Neuronal stem cell (in vitro differentiated cells): ENCODE measurements at regions not wholly inside any gene's neighbourhood (a gene's known extent, or its start where the extent isn't known, plus 50 kb on each side); places are given as distances from the start of the nearest gene placed in this dataset.

ENCODE experiments used
- DNase-seq: peaks from one replicate; pipeline ENCODE4 v3.0.0-alpha.2; 2013; ENCODE audit warnings: low spot score
- H2AFZ ChIP-seq: one replicate; pipeline ENCODE4 v1.6.1; 2013; ENCODE audit warnings: mild to moderate bottlenecking, low read length, inconsistent platforms
- H2AK5ac ChIP-seq: 2 replicates; pipeline ENCODE4 v1.6.1; 2013; ENCODE audit warnings: low read depth, mild to moderate bottlenecking, inconsistent platforms, low read length, moderate library complexity, mixed read lengths
- H2BK120ac ChIP-seq: 2 replicates; pipeline ENCODE4 v1.6.1; 2013; ENCODE audit warnings: low read depth, mild to moderate bottlenecking, inconsistent platforms, low read length, moderate library complexity, mixed read lengths
- H2BK12ac ChIP-seq: one replicate; pipeline ENCODE4 v1.6.1; 2013; ENCODE audit warnings: low read length, inconsistent platforms
- H2BK15ac ChIP-seq: 2 replicates; pipeline ENCODE4 v1.6.1; 2013; ENCODE audit warnings: mild to moderate bottlenecking, low read length, inconsistent platforms, mixed read lengths
- H2BK5ac ChIP-seq: one replicate; pipeline ENCODE4 v1.6.1; 2013; ENCODE audit warnings: inconsistent platforms, mild to moderate bottlenecking, low read length, moderate library complexity
- H3K14ac ChIP-seq: one replicate; pipeline ENCODE4 v1.6.1; 2013; ENCODE audit warnings: low read length, inconsistent platforms
- H3K18ac ChIP-seq: 2 replicates; pipeline ENCODE4 v1.6.1; 2013; ENCODE audit warnings: low read length, inconsistent platforms
- H3K23ac ChIP-seq: 2 replicates; pipeline ENCODE4 v1.6.1; 2013; ENCODE audit warnings: low read depth, mild to moderate bottlenecking, mixed read lengths, low read length, inconsistent platforms; ENCODE audit not compliant: poor library complexity
- H3K27ac ChIP-seq: replicated peaks from 3 replicates; pipeline ENCODE4 v1.5.1; 2013; ENCODE audit warnings: low read length, inconsistent platforms
- H3K27me3 ChIP-seq, 3 experiments: 2 replicates each; pipeline ENCODE4 v1.6.1; 2013; ENCODE audit warnings: low read length in 3 of 3, mild to moderate bottlenecking in 2 of 3, inconsistent platforms in 1 of 3, low read depth in 1 of 3, mixed read lengths in 1 of 3, moderate library complexity in 1 of 3; ENCODE audit not compliant: control insufficient read depth in 3 of 3, insufficient read depth in 3 of 3
- H3K36me3 ChIP-seq, 2 donors: replicated peaks in 1 of 2; 2 replicates each; pipeline ENCODE4 v1.6.1; 2013; ENCODE audit warnings: low read length in 2 of 2; ENCODE audit not compliant: control insufficient read depth in 2 of 2, insufficient read depth in 2 of 2
- H3K4ac ChIP-seq: 2 replicates; pipeline ENCODE4 v1.6.1; 2013; ENCODE audit warnings: inconsistent platforms, mild to moderate bottlenecking, low read length, moderate library complexity
- H3K4me1 ChIP-seq, 2 donors: 1 replicate in 1 of 2; 2 replicates in 1 of 2; pipeline ENCODE4 v1.6.1; 2013; ENCODE audit warnings: low read length in 2 of 2, low read depth in 1 of 2; ENCODE audit not compliant: control insufficient read depth in 2 of 2, insufficient read depth in 1 of 2
- H3K4me2 ChIP-seq: one replicate; pipeline ENCODE4 v1.6.1; 2013; ENCODE audit warnings: mild to moderate bottlenecking, low read length, inconsistent platforms; ENCODE audit not compliant: insufficient read depth, poor library complexity, severe bottlenecking
- H3K4me3 ChIP-seq, 2 donors: 2 replicates each; pipeline ENCODE4 v1.5.1; 2013; ENCODE audit warnings: low read length in 2 of 2, mild to moderate bottlenecking in 2 of 2, inconsistent platforms in 1 of 2, moderate library complexity in 1 of 2
- H3K79me1 ChIP-seq: one replicate; pipeline ENCODE4 v1.6.1; 2013; ENCODE audit warnings: low read depth, mild to moderate bottlenecking, inconsistent platforms, low read length, moderate library complexity
- H3K9ac ChIP-seq: one replicate; pipeline ENCODE4 v1.6.1; 2013; ENCODE audit warnings: mild to moderate bottlenecking, low read depth, low read length, inconsistent platforms; ENCODE audit not compliant: poor library complexity
- H3K9me3 ChIP-seq, 2 donors: replicated peaks in 1 of 2; 2 replicates each; pipeline versions ENCODE3 to v1.6.1; 2013; ENCODE audit warnings: low read length in 2 of 2, mild to moderate bottlenecking in 2 of 2, inconsistent platforms in 1 of 2, low read depth in 1 of 2, mixed read lengths in 1 of 2, moderate library complexity in 1 of 2; ENCODE audit not compliant: control insufficient read depth in 2 of 2, insufficient read depth in 1 of 2
- H4K8ac ChIP-seq: one replicate; pipeline ENCODE4 v1.6.1; 2013; ENCODE audit warnings: low read depth, mild to moderate bottlenecking, inconsistent platforms, low read length, moderate library complexity
- H4K91ac ChIP-seq: one replicate; pipeline ENCODE4 v1.6.1; 2013; ENCODE audit warnings: low read length, low read depth, mild to moderate bottlenecking, inconsistent platforms; ENCODE audit not compliant: poor library complexity
- WGBS, 2 donors: extraction: QIAGEN DNeasy Blood & Tissue Kit; methylation state at CpG; one replicate each; pipeline ENCODE4 v1.1.7; 2013; ENCODE audit warnings: missing lambda C conversion rate in 2 of 2, mixed read lengths in 1 of 2; ENCODE audit not compliant: insufficient read length in 2 of 2, insufficient replicate concordance in 1 of 2; ENCODE audit errors: extremely low coverage in 2 of 2; 5-methylcytosine and 5-hydroxymethylcytosine counted together

- H2AK5ac ChIP-seq = no peak overlapping the region
- H3K9ac ChIP-seq = no peak overlapping the region
- H3K4me3 ChIP-seq = no peak overlapping the region
- peaks cover 0 to 2% of the 10 kb centered on the region in 2 donors for H3K9me3 ChIP-seq
- no peak overlapping the region for H2BK12ac ChIP-seq
- H3K36me3 ChIP-seq = no peaks in the 10 kb centered on the region
- WGBS, 2 donors = no CpG with 5 or more reads among the region's 4 CpGs
- H3K79me1 ChIP-seq = no peaks in the 10 kb centered on the region
- H2BK120ac ChIP-seq = no peak overlapping the region
- no peaks in the 10 kb centered on the region for H3K27me3 ChIP-seq
- H3K4me1 ChIP-seq = no peaks in the 10 kb centered on the region
- H3K4ac ChIP-seq = no peak overlapping the region
- no peak overlapping the region for H3K23ac ChIP-seq
- H3K27ac ChIP-seq = no peak overlapping the region
- H4K8ac ChIP-seq = no peak overlapping the region
- H2BK15ac ChIP-seq = no peak overlapping the region
- no peak overlapping the region for H3K4me2 ChIP-seq
- no peak overlapping the region for H2BK5ac ChIP-seq
- no peak overlapping the region for H3K14ac ChIP-seq
- H2AFZ ChIP-seq = no peak overlapping the region
- no peak for DNase-seq
- H4K91ac ChIP-seq = no peak overlapping the region
- no peak overlapping the region for H3K18ac ChIP-seq
Observed at GRCh38 chr2:19611491-19612332, 253.3 kb upstream of the OSR1 start.

- no CpG with 5 or more reads among the region's 6 CpGs for WGBS, 2 donors
- Histone ChIP-seq H2BK120ac (no peak overlapping the region), H3K23ac (no peak overlapping the region), H2AFZ (no peak overlapping the region), H3K9ac (no peak overlapping the region), H3K36me3 (no peaks in the 10 kb centered on the region), H3K4me2 (no peak overlapping the region), H3K9me3 (no peaks in the 10 kb centered on the region), H3K4me3 (no peak overlapping the region), H3K27ac (no peak overlapping the region), H3K79me1 (no peaks in the 10 kb centered on the region), H2AK5ac (no peak overlapping the region), H2BK15ac (no peak overlapping the region), H3K27me3 (no peaks in the 10 kb centered on the region), H4K8ac (no peak overlapping the region), H2BK5ac (no peak overlapping the region), H4K91ac (no peak overlapping the region), H3K18ac (peak overlapping the region; percentile 1), H3K4me1 (no peaks in the 10 kb centered on the region), H3K4ac (no peak overlapping the region), H3K14ac (no peak overlapping the region), H2BK12ac (no peak overlapping the region)
- DNase-seq = no peak
Observed at GRCh38 chr2:19609266-19609665, 250.8 kb upstream of the OSR1 start.

- H3K36me3 ChIP-seq = no peaks in the 10 kb centered on the region
- no peak overlapping the region for H2BK5ac ChIP-seq
- no peak for DNase-seq
- H4K8ac ChIP-seq = no peak overlapping the region
- no peak overlapping the region for H2AFZ ChIP-seq
- H3K14ac ChIP-seq = no peak overlapping the region
- H3K23ac ChIP-seq = no peak overlapping the region
- H3K4me2 ChIP-seq = no peak overlapping the region
- no peak overlapping the region for H2BK120ac ChIP-seq
- H3K4me3 ChIP-seq = no peak overlapping the region
- H3K18ac ChIP-seq = no peak overlapping the region
- H3K27ac ChIP-seq = no peak overlapping the region
- no peak overlapping the region for H3K9ac ChIP-seq
- no CpG with 5 or more reads among the region's 4 CpGs for WGBS, 2 donors
- no peak overlapping the region for H2AK5ac ChIP-seq
- no peak overlapping the region for H2BK15ac ChIP-seq
- no peak overlapping the region for H4K91ac ChIP-seq
- no peaks in the 10 kb centered on the region for H3K9me3 ChIP-seq
- no peaks in the 10 kb centered on the region for H3K4me1 ChIP-seq
- H3K27me3 ChIP-seq = no peaks in the 10 kb centered on the region
- no peaks in the 10 kb centered on the region for H3K79me1 ChIP-seq
- no peak overlapping the region for H3K4ac ChIP-seq
- H2BK12ac ChIP-seq = no peak overlapping the region
Observed at GRCh38 chr2:19607931-19608771, 249.7 kb upstream of the OSR1 start.

- H2AK5ac ChIP-seq = no peak overlapping the region
- H3K27ac ChIP-seq = no peak overlapping the region
- no peak overlapping the region for H4K8ac ChIP-seq
- H3K9ac ChIP-seq = no peak overlapping the region
- no peak overlapping the region for H3K4me3 ChIP-seq
- H3K79me1 ChIP-seq = no peaks in the 10 kb centered on the region
- no peaks in the 10 kb centered on the region for H3K4me1 ChIP-seq
- no peak overlapping the region for H2BK15ac ChIP-seq
- no peak overlapping the region for H2AFZ ChIP-seq
- no peak overlapping the region for H3K4ac ChIP-seq
- no peak overlapping the region for H3K18ac ChIP-seq
- no peak overlapping the region for H3K23ac ChIP-seq
- no peak overlapping the region for H4K91ac ChIP-seq
- no peak overlapping the region for H3K14ac ChIP-seq
- no peaks in the 10 kb centered on the region for H3K36me3 ChIP-seq
- H2BK12ac ChIP-seq = no peak overlapping the region
- H2BK120ac ChIP-seq = no peak overlapping the region
- no peak overlapping the region for H3K4me2 ChIP-seq
- H3K9me3 ChIP-seq = no peaks in the 10 kb centered on the region
- WGBS, 2 donors = no CpG with 5 or more reads among the region's 5 CpGs
- H2BK5ac ChIP-seq = no peak overlapping the region
- DNase-seq = no peak
- no peaks in the 10 kb centered on the region for H3K27me3 ChIP-seq
Observed at GRCh38 chr2:19607400-19607799, 249.0 kb upstream of the OSR1 start.
